ENCODE measurements at regions not wholly inside any gene's neighbourhood (a gene's known extent, or its start where the extent isn't known, plus 50 kb on each side); places are given as distances from the start of the nearest gene placed in this dataset.

- ChIA-PET POLR2A (no interaction called here), CTCF (interaction anchor here (1.1 kb wide), 1 partner anchor 20 kb away, joined by 3 read pairs; no protein-coding TSS in a partner anchor)
- no peaks in the 10 kb centered on the region for H3K9me3 ChIP-seq (ENCODE audit: control insufficient read depth, insufficient read depth, low read length)
- no peaks in the 10 kb centered on the region for H3K27me3 ChIP-seq (ENCODE audit: control insufficient read depth, insufficient read depth, low read length)
- no peak for DNase-seq (ENCODE audit: low read depth, low spot score)
- no peak overlapping the region for H3K4me3 ChIP-seq (ENCODE audit: low read depth, low read length)
- H3K27ac ChIP-seq (ENCODE audit: low read depth, low read length) = no peak overlapping the region
- TF ChIP-seq CTCF (IDR thresholded peaks at IDR 0.05; ENCODE audit: low read depth, low read length) = no peak
These were observed 70.6 kb downstream of the SMPDL3A start for GRCh38 chr6:122859676-122860075.

DNA sequence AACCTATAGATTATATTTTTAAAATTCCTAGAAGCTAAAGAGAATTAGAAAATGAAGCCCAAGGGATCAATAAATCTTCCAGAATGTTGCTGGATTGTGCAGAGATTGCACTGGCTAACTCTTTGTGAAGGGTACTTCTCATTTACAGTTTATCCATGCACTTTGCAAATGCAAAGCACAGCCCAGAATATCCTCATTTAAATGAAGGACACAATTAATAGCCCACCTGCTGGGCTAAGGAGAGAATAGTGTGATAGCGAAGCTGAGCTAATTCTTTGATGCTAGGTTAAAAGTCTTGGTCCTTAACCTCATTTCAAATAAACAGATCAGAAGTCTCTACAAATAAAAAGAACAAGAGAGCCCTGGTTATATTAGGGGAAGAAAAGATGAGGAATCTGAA is 72.5 kb downstream of the SMPDL3A start:
- ChIA-PET POLR2A (no interaction called here), CTCF (interaction anchor here (1.2 kb wide), 1 partner anchor 22 kb away, joined by 5 read pairs; no protein-coding TSS in a partner anchor)
- Histone ChIP-seq H3K9me3 (ENCODE audit: control insufficient read depth, insufficient read depth, low read length) (no peaks in the 10 kb centered on the region), H3K4me3 (ENCODE audit: low read depth, low read length) (no peak overlapping the region), H3K27ac (ENCODE audit: low read depth, low read length) (no peak overlapping the region), H3K27me3 (ENCODE audit: control insufficient read depth, insufficient read depth, low read length) (no peaks in the 10 kb centered on the region)
- no peak for DNase-seq (ENCODE audit: low read depth, low spot score)
- TF ChIP-seq CTCF (IDR thresholded peaks at IDR 0.05; ENCODE audit: low read depth, low read length) = no peak

GRCh38 chr6:122868137-122868536 is 79.1 kb downstream of the SMPDL3A start:
- H3K27me3 ChIP-seq (ENCODE audit: control insufficient read depth, insufficient read depth, low read length) = no peaks in the 10 kb centered on the region
- no peak overlapping the region for H3K27ac ChIP-seq (ENCODE audit: low read depth, low read length)
- DNase-seq (ENCODE audit: low read depth, low spot score) = no peak
- H3K4me3 ChIP-seq (ENCODE audit: low read depth, low read length) = no peak overlapping the region
- POLR2A ChIA-PET = no interaction called here
- H3K9me3 ChIP-seq (ENCODE audit: control insufficient read depth, insufficient read depth, low read length) = no peaks in the 10 kb centered on the region
- CTCF ChIA-PET = interaction anchor here (1.8 kb wide), 1 partner anchor 137 kb away, joined by 10 read pairs; no protein-coding TSS in a partner anchor
- no peak for TF ChIP-seq CTCF (IDR thresholded peaks at IDR 0.05; ENCODE audit: low read depth, low read length)

DNA sequence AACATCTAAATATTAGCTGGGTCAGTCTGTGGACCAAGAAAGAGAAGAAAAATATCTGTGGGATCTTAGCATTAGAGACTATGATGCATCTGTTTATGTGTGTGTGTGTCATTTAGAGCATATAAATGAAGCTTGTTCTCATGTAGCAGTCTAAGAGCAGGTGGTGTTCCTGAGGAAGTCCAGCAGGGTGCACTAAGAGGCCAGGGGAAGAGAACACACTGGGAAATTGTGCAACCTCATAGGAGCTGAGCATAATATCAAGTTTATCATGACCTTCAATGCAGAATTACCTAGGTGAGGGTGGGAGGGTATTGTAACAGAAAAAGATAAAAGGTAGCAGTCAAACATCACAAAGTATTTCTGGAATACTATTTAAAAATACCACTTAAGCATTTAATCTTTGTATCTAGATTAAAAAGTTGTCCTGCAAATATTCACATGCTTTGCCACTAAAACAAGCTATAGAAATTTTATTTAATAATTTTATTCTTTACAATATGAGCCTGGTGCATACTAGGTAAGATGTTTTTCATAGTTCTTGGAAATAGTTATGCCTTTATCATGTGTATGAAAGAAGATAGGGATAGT is 80.5 kb downstream of the SMPDL3A start:
- H3K4me3 ChIP-seq (ENCODE audit: low read depth, low read length) = no peak overlapping the region
- TF ChIP-seq CTCF (IDR thresholded peaks at IDR 0.05; ENCODE audit: low read depth, low read length) = peak; percentile 68
- H3K27ac ChIP-seq (ENCODE audit: low read depth, low read length) = no peak overlapping the region
- ChIA-PET CTCF (interaction anchor here (0.6 to 3.9 kb wide), 16 partner anchors 10 to 846 kb away, joined by 3 to 48 read pairs (median 3); no protein-coding TSS in a partner anchor), POLR2A (no interaction called here)
- H3K27me3 ChIP-seq (ENCODE audit: control insufficient read depth, insufficient read depth, low read length) = no peaks in the 10 kb centered on the region
- peak; percentile 8 for DNase-seq (ENCODE audit: low read depth, low spot score)
- no peaks in the 10 kb centered on the region for H3K9me3 ChIP-seq (ENCODE audit: control insufficient read depth, insufficient read depth, low read length)

DNA sequence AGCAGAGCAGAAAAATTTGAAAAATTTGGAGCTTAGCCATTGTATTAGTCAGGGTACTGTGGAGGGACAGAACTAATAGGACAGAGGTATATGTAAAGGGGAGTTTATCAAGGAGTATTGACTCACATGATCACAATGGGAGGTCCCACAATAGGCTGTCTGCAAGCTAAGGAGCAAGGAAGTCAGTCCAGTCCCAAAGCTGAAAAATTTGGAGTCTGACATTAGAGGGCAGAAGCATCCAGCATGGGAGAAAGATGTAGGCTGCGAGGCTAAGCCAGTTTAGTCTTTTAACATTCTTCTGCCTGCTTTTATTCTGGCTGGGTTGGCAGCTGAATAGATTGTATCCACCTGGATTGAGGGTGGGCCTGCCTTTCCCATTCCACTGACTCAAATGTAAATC is 82.0 kb downstream of the SMPDL3A start:
- Histone ChIP-seq H3K4me3 (ENCODE audit: low read depth, low read length) (no peak overlapping the region), H3K27ac (ENCODE audit: low read depth, low read length) (no peak overlapping the region), H3K27me3 (ENCODE audit: control insufficient read depth, insufficient read depth, low read length) (no peaks in the 10 kb centered on the region), H3K9me3 (ENCODE audit: control insufficient read depth, insufficient read depth, low read length) (no peaks in the 10 kb centered on the region)
- DNase-seq (ENCODE audit: low read depth, low spot score) = no peak
- CTCF ChIA-PET = interaction anchor here (1.7 to 3.9 kb wide), 2 partner anchors 33 to 447 kb away, joined by 4 to 48 read pairs; no protein-coding TSS in a partner anchor
- no peak for TF ChIP-seq CTCF (IDR thresholded peaks at IDR 0.05; ENCODE audit: low read depth, low read length)
- POLR2A ChIA-PET = no interaction called here
